SU-DHL-6 (cell line): ENCODE measurements at regions not wholly inside any gene's neighbourhood (a gene's known extent, or its start where the extent isn't known, plus 50 kb on each side); places are given as distances from the start of the nearest gene placed in this dataset.

Source experiments
- H2AFZ ChIP-seq: fragments of 200-600 bp; sonication (generic); 2 replicates; pipeline ENCODE4 v1.6.1; 2014; ENCODE audit warnings: low read depth, mild to moderate bottlenecking, moderate library complexity, mixed read lengths, antibody characterized with exemption, low read length; ENCODE audit not compliant: severe bottlenecking
- H3F3A ChIP-seq: fragments of 200-600 bp; shearing (Covaris generic); 2 replicates; pipeline ENCODE4 v1.6.0; 2016; ENCODE audit warnings: antibody characterized with exemption, mild to moderate bottlenecking; ENCODE audit not compliant: insufficient read depth
- H3K27ac ChIP-seq: fragments of 200-600 bp; sonication (generic); 2 replicates; pipeline ENCODE4 v1.5.1; 2016; ENCODE audit warnings: low read depth, mild to moderate bottlenecking, low read length, moderate library complexity, mixed read lengths
- H3K27me3 ChIP-seq: fragments of 200-600 bp; sonication (generic), shearing (Covaris generic); 2 replicates; pipeline ENCODE4 v1.6.0; 2014; ENCODE audit warnings: mild to moderate bottlenecking, low read length
- H3K36me3 ChIP-seq: fragments of 200-600 bp; sonication (generic); 2 replicates; pipeline ENCODE4 v1.6.1; 2014; ENCODE audit warnings: mild to moderate bottlenecking, low read length, mixed read lengths
- H3K4me2 ChIP-seq: fragments of 300-600, 200-600 bp; shearing (Covaris generic), sonication (generic); 2 replicates; pipeline ENCODE4 v1.6.0; 2014; ENCODE audit warnings: low read length, low read depth, mild to moderate bottlenecking; ENCODE audit not compliant: poor library complexity, severe bottlenecking
- H3K4me3 ChIP-seq: fragments of 200-600 bp; sonication (generic); 2 replicates; pipeline ENCODE4 v1.5.1; 2014; ENCODE audit warnings: antibody characterized with exemption, low read length, mild to moderate bottlenecking, mixed read lengths; ENCODE audit not compliant: insufficient read depth, poor library complexity, severe bottlenecking
- H3K79me2 ChIP-seq: fragments of 200-600 bp; sonication (generic); 2 replicates; pipeline ENCODE4 v1.6.1; 2014; ENCODE audit warnings: mild to moderate bottlenecking, low read length, moderate library complexity; ENCODE audit not compliant: insufficient read depth
- H3K9ac ChIP-seq: fragments of 200-600 bp; sonication (generic); 2 replicates; pipeline ENCODE4 v1.7.0; 2014; ENCODE audit warnings: mild to moderate bottlenecking, low read length
- H3K9me2 ChIP-seq: fragments of 200-600 bp; sonication (generic); replicated peaks from 2 replicates; pipeline ENCODE4 v1.6.1; 2014; ENCODE audit warnings: low read length; ENCODE audit not compliant: insufficient read depth
- H3K9me3 ChIP-seq: fragments of 200-600 bp; sonication (generic); 2 replicates; pipeline ENCODE4 v1.6.1; 2014; ENCODE audit warnings: low read length, mixed read lengths; ENCODE audit not compliant: insufficient read depth
- H4K20me1 ChIP-seq: fragments of 200-600 bp; sonication (generic); 2 replicates; pipeline ENCODE4 v1.6.1; 2014; ENCODE audit warnings: low read depth, mild to moderate bottlenecking, antibody characterized with exemption, low read length, moderate library complexity, mixed read lengths
- EZH2phosphoT487 ChIP-seq: fragments of 200-600 bp; sonication (generic), shearing (Covaris generic); conservative IDR thresholded peaks from 2 replicates; pipeline ENCODE4 v1.6.1; 2018; ENCODE audit warnings: mild to moderate bottlenecking, antibody characterized with exemption, low read length, moderate library complexity, mixed read lengths
- TF ChIP-seq, protein P1 (sequence below): fragments of 200-600 bp; sonication (generic); IDR thresholded peaks from one replicate; pipeline ENCODE4 v1.5.1; 2017; ENCODE audit warnings: antibody characterized with exemption, mild to moderate bottlenecking, low read length, moderate library complexity; ENCODE audit not compliant: insufficient read depth, poor library complexity, severe bottlenecking

DNA sequence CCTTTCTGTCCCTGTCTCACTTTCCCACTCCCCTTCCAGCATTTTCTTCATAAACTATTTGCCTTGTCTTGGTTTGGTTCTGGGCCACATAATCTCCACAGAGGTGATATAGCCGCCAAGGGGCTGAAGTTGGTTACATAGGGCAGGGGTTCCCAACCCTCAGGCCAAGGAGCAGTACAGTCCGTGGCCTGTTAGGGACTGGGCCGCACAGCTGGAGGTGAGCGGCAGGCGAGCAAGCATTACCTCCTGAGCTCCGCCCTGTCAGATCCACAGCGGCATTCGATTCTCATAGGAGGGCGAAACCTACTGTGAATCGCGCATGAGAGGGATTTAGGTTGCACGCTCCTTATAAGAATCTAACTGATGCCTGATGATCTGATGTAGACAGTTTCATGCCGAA lies 80.6 kb upstream of the HIF1A start:
- H2AFZ ChIP-seq, result no peak overlapping the region
- no peaks in the 10 kb centered on the region for H3K36me3 ChIP-seq
- H3K9me3 ChIP-seq, result no peaks in the 10 kb centered on the region
- H3K27me3 ChIP-seq, result no peaks in the 10 kb centered on the region
- H3K4me3 ChIP-seq, result no peak overlapping the region
- TF ChIP-seq, protein P1, sequence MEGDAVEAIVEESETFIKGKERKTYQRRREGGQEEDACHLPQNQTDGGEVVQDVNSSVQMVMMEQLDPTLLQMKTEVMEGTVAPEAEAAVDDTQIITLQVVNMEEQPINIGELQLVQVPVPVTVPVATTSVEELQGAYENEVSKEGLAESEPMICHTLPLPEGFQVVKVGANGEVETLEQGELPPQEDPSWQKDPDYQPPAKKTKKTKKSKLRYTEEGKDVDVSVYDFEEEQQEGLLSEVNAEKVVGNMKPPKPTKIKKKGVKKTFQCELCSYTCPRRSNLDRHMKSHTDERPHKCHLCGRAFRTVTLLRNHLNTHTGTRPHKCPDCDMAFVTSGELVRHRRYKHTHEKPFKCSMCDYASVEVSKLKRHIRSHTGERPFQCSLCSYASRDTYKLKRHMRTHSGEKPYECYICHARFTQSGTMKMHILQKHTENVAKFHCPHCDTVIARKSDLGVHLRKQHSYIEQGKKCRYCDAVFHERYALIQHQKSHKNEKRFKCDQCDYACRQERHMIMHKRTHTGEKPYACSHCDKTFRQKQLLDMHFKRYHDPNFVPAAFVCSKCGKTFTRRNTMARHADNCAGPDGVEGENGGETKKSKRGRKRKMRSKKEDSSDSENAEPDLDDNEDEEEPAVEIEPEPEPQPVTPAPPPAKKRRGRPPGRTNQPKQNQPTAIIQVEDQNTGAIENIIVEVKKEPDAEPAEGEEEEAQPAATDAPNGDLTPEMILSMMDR, result no peak
- no peak for TF ChIP-seq EZH2phosphoT487
- H3F3A ChIP-seq, result no peaks in the 10 kb centered on the region
- no peaks in the 10 kb centered on the region for H4K20me1 ChIP-seq
- H3K9me2 ChIP-seq, result no peaks in the 10 kb centered on the region
- no peak overlapping the region for H3K4me2 ChIP-seq
- H3K27ac ChIP-seq, result no peak overlapping the region
- H3K9ac ChIP-seq, result no peak overlapping the region
- no peaks in the 10 kb centered on the region for H3K79me2 ChIP-seq

DNA sequence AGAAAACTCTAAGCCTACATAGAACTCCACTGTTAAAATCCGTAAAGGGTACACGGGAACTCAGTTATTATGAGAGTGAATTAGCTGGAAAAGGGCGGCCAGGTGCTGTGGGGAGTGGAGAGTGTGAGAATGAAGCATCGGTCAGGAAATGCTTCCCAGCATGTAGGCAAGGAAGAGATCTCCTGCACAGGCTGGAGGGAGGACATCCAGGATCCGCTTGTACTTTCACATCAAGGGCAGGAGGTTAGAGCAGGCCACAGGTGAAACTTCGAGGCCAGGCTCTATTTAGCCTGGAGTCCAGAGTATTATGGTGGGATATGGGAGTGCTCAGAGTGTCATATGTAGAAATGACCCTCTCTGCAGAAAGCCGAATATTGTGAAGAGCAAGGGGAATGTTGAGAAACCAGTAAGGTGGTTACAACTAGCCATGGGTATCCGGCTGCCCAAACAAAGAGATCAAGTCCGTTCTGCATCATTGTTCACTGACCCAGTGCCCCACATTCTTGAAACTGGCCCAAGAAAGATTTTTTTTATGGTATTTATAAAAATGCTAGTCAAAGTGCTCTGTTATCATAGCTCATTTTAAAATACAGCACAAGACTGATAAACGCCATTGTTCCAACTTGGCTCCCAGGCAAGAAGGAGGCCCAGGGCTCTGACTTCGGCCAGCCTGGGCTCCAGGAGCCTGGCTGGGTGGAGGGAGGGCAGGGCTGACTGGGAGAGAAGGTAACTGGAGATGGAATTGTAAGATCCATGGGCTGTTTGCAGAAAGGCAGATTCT lies 79.4 kb upstream of the HIF1A start:
- Histone ChIP-seq H4K20me1 (no peaks in the 10 kb centered on the region), H3K9me2 (no peaks in the 10 kb centered on the region), H3K9ac (no peak overlapping the region), H2AFZ (no peak overlapping the region), H3K4me2 (no peak overlapping the region), H3K27ac (no peak overlapping the region), H3K9me3 (no peaks in the 10 kb centered on the region), H3K27me3 (no peaks in the 10 kb centered on the region), H3F3A (no peaks in the 10 kb centered on the region), H3K36me3 (no peaks in the 10 kb centered on the region), H3K79me2 (no peaks in the 10 kb centered on the region), H3K4me3 (no peak overlapping the region)
- TF ChIP-seq, protein P1, result no peak
- no peak for TF ChIP-seq EZH2phosphoT487

DNA sequence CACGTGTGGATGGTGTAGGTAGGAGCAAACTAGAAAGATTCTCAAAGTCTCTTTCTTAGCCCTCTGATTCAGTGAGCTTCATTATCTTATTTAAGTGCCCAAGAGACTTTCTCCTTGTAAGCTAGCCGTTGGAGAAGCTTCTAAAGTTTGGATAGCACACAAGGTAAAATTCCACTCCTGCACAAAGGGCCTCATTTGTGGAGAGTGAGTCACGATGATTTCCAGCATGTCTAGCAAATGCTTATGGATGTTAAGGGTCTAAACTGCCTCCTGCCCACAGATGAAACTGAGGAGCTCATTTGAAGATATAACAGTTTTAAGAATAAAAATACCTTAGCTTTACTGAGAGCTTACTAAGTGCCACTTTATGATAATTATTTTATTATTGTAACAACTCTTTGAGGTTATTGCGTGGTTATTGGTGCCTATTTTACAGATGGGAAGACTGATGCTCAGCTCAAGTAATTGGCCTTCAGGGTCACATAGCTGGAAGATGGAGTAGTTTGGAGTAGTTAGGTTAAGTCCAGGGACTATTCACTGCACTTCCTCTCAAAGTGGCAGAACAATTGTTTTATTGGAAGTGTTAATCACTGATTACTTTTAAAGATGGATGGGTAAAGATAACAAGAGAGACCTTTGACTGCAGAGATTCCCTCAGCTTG lies 78.7 kb upstream of the HIF1A start:
- Histone ChIP-seq H2AFZ (no peak overlapping the region), H3K79me2 (no peaks in the 10 kb centered on the region), H3K27me3 (no peaks in the 10 kb centered on the region), H3K9ac (no peak overlapping the region), H3K9me2 (no peaks in the 10 kb centered on the region), H3K36me3 (no peaks in the 10 kb centered on the region), H3F3A (no peaks in the 10 kb centered on the region), H4K20me1 (no peaks in the 10 kb centered on the region), H3K4me3 (no peak overlapping the region), H3K4me2 (no peak overlapping the region), H3K9me3 (no peaks in the 10 kb centered on the region), H3K27ac (no peak overlapping the region)
- TF ChIP-seq, protein P1, result no peak
- no peak for TF ChIP-seq EZH2phosphoT487
